GM12878 (cell line): ENCODE measurements at regions not wholly inside any gene's neighbourhood (a gene's known extent, or its start where the extent isn't known, plus 50 kb on each side); places are given as distances from the start of the nearest gene placed in this dataset.

Experiments used
- ATAC-seq: fragments of 200-7000 bp; cut with Tn5 transposase; 3 replicates; pipeline ENCODE4 v1.9.1; 2020; ENCODE audit warnings: mild to moderate bottlenecking, moderate library complexity
- BruUV-seq: library from RNA; stranded (reverse); fragments of 400-500 nt; replicated peaks from 2 replicates; lab custom pipeline; 2021; lab: Mats Ljungman, UMichigan
- CTCF ChIA-PET: fragments of 300-600 bp; sonication (Branson Sonifier 250); formaldehyde crosslinking; extraction: SDS; loops from one replicate; lab custom pipeline; 2021; ENCODE audit warnings: inconsistent platforms; lab: Yijun Ruan, JAX
- POLR2A ChIA-PET: fragments of 350-600 bp; formaldehyde crosslinking; extraction: SDS; loops from one replicate; lab custom pipeline; 2021; ENCODE audit warnings: inconsistent platforms; lab: Charles Lee
- RAD21 ChIA-PET: fragments of 300-600 bp; sonication (Branson Sonifier 250); formaldehyde crosslinking; loops from one replicate; lab custom pipeline; 2023; ENCODE audit warnings: antibody characterized with exemption; ENCODE audit not compliant: unreplicated experiment; lab: Charles Lee
- SMC1A ChIA-PET: fragments of 300-600 bp; sonication (Branson Sonifier 250); formaldehyde crosslinking; loops from one replicate; lab custom pipeline; 2023; ENCODE audit not compliant: unreplicated experiment, uncharacterized antibody; lab: Charles Lee
- DNase-seq: peaks from one replicate; pipeline ENCODE4 v3.0.0-alpha.2; 2011; ENCODE audit warnings: low read depth, low spot score
- FAIRE-seq: peaks from 3 replicates; lab custom pipeline; 2011; peaks lifted over from hg19 to GRCh38; lab: Jason Lieb, UNC
- H2AFZ ChIP-seq: 2 replicates; pipeline ENCODE4 v1.6.0; 2011; ENCODE audit warnings: low read depth, low read length, control low read depth; ENCODE audit not compliant: control insufficient read depth
- H3K27ac ChIP-seq: 2 replicates; pipeline ENCODE4 v1.5.1; 2011; ENCODE audit warnings: control low read depth; ENCODE audit not compliant: control insufficient read depth, insufficient read depth
- H3K27me3 ChIP-seq, 2 experiments: replicated peaks in 1 of 2; 2 replicates each; pipeline versions ENCODE4 v1.6.0 to v1.6.1; 2011; ENCODE audit warnings: low read length in 1 of 2; ENCODE audit not compliant: control insufficient read depth in 2 of 2, insufficient read depth in 2 of 2
- H3K36me3 ChIP-seq, 2 experiments: 2 replicates each; pipeline ENCODE4 v1.5.1; 2011; ENCODE audit warnings: low read length in 1 of 2; ENCODE audit not compliant: control insufficient read depth in 2 of 2, insufficient read depth in 2 of 2
- H3K4me1 ChIP-seq: 2 replicates; pipeline ENCODE4 v1.6.1; 2011; ENCODE audit warnings: mild to moderate bottlenecking, low read length, moderate library complexity, mixed read lengths; ENCODE audit not compliant: control insufficient read depth, insufficient read depth
- H3K4me2 ChIP-seq: 2 replicates; pipeline ENCODE4 v1.6.0; 2011; ENCODE audit warnings: control low read depth; ENCODE audit not compliant: control insufficient read depth, insufficient read depth
- H3K4me3 ChIP-seq: fragments of 200-600 bp; sonication (generic); 2 replicates; pipeline ENCODE4 v1.5.1; 2016
- H3K79me2 ChIP-seq: 2 replicates; pipeline ENCODE4 v1.6.0; 2011; ENCODE audit warnings: low read length; ENCODE audit not compliant: control insufficient read depth, insufficient read depth
- H3K9ac ChIP-seq: 2 replicates; pipeline ENCODE4 v1.8.0; 2011; ENCODE audit warnings: low read length, control low read depth, mixed read lengths; ENCODE audit not compliant: control insufficient read depth, insufficient read depth
- H3K9me3 ChIP-seq: replicated peaks from 3 replicates; pipeline ENCODE4 v1.5.1; 2011; ENCODE audit warnings: mild to moderate bottlenecking, low read length; ENCODE audit not compliant: control insufficient read depth, insufficient read depth
- H4K20me1 ChIP-seq: 2 replicates; pipeline ENCODE4 v1.6.0; 2011; ENCODE audit not compliant: control insufficient read depth, insufficient read depth
- ATF2 ChIP-seq: IDR thresholded peaks from 2 replicates; pipeline ENCODE4 v1.6.1; 2012; ENCODE audit warnings: low read length, inconsistent platforms
- CEBPB ChIP-seq, 2 experiments: fragments of 150-350 bp in 1 of 2; IDR thresholded peaks; 2 replicates each; pipeline ENCODE4 v1.6.1; 2012 to 2014; ENCODE audit warnings: low read depth in 2 of 2, low read length in 2 of 2, borderline replicate concordance in 1 of 2, inconsistent platforms in 1 of 2
- CHD1 ChIP-seq: IDR thresholded peaks from 2 replicates; pipeline ENCODE4 v1.6.1; 2012; ENCODE audit warnings: low read depth, low read length, improper control_type of control experiment
- CHD2 ChIP-seq: IDR thresholded peaks from 2 replicates; pipeline ENCODE4 v1.6.1; 2011; ENCODE audit warnings: low read depth, low read length, improper control_type of control experiment, borderline replicate concordance
- CREB1 ChIP-seq: IDR thresholded peaks from 2 replicates; pipeline ENCODE4 v1.6.1; 2012; ENCODE audit warnings: low read depth, mild to moderate bottlenecking, inconsistent platforms
- E2F8 ChIP-seq: fragments of 450-650 bp; IDR thresholded peaks from 2 replicates; pipeline ENCODE4 v1.6.1; 2018; ENCODE audit warnings: mild to moderate bottlenecking, low read depth, moderate library complexity; ENCODE audit not compliant: partially characterized antibody
- FOS ChIP-seq: IDR thresholded peaks from 3 replicates; pipeline ENCODE4 v1.6.1; 2011; ENCODE audit warnings: borderline replicate concordance; ENCODE audit not compliant: insufficient read length; ENCODE audit errors: extremely low read depth
- HDAC6 ChIP-seq: fragments of 200-600 bp; sonication (generic); IDR thresholded peaks from one replicate; pipeline ENCODE4 v1.8.0; 2017; ENCODE audit warnings: antibody characterized with exemption; ENCODE audit not compliant: unreplicated experiment
- HDGF ChIP-seq: fragments of 450-650 bp; IDR thresholded peaks from 2 replicates; pipeline ENCODE4 v1.6.1; 2016; ENCODE audit warnings: antibody characterized with exemption
- NBN ChIP-seq: fragments of 450-650 bp; IDR thresholded peaks from 2 replicates; pipeline ENCODE4 v1.6.1; 2016
- NFIC ChIP-seq: IDR thresholded peaks from 2 replicates; pipeline ENCODE4 v1.6.1; 2012; ENCODE audit warnings: low read depth, mild to moderate bottlenecking, inconsistent platforms, low read length, moderate library complexity
- RCOR1 ChIP-seq: conservative IDR thresholded peaks from 2 replicates; pipeline ENCODE4 v1.6.1; 2012; ENCODE audit warnings: low read depth, low read length, improper control_type of control experiment
- SREBF2 ChIP-seq: IDR thresholded peaks from 2 replicates; pipeline ENCODE4 v1.6.1; 2012; ENCODE audit warnings: mild to moderate bottlenecking, low read length
- YBX1 ChIP-seq: fragments of 450-650 bp; IDR thresholded peaks from 2 replicates; pipeline ENCODE4 v1.6.1; 2016; ENCODE audit warnings: antibody characterized with exemption
- ZNF274 ChIP-seq: IDR thresholded peaks from one replicate; pipeline ENCODE4 v1.8.0; 2011; ENCODE audit not compliant: insufficient read length, insufficient read depth
- WGBS: methylation state at CpG from one replicate; pipeline ENCODE4 v1.1.6; 2016; ENCODE audit warnings: low lambda C conversion rate; ENCODE audit not compliant: insufficient replicate concordance, insufficient coverage; ENCODE audit errors: missing lambda C conversion rate; 5-methylcytosine and 5-hydroxymethylcytosine counted together
- in situ Hi-C: fragments of 300-500 bp; cut with MboI; formaldehyde crosslinking; loops from 9 replicates; pipeline ENCODE4 v1.14.3; 2018; ENCODE audit warnings: mixed read lengths
- intact Hi-C: fragments of 100-400 bp; cut with micrococcal nuclease; formaldehyde crosslinking; loops from one replicate; pipeline ENCODE4 v1.14.2; 2022; ENCODE audit not compliant: unreplicated experiment

GRCh38 chr4:161314371-161314770, 849.4 kb downstream of the FSTL5 start:
- Histone ChIP-seq H3K9me3 (no peaks in the 10 kb centered on the region), H3K4me1 (no peaks in the 10 kb centered on the region), H3K36me3 (no peaks in the 10 kb centered on the region), H2AFZ (no peak overlapping the region), H3K27me3 (no peaks in the 10 kb centered on the region), H3K79me2 (no peaks in the 10 kb centered on the region), H3K4me2 (no peak overlapping the region), H4K20me1 (no peaks in the 10 kb centered on the region), H3K9ac (no peak overlapping the region), H3K27ac (no peak overlapping the region), H3K4me3 (no peak overlapping the region)
- DNase-seq: no peak
- CTCF ChIA-PET: no interaction called here
- 0% methylated on average over 3 of the region's 3 CpGs for WGBS
- no TSS peak for BruUV-seq
- SMC1A ChIA-PET: interaction anchor here (0.9 to 1.2 kb wide), 3 partner anchors 13 to 638 kb away, joined by 3 read pairs; no protein-coding TSS in a partner anchor
- FAIRE-seq: no peak
- intact Hi-C loops: no loop called here
- TF ChIP-seq YBX1 (no peak), FOS (no peak), CEBPB (IDR thresholded peaks at IDR 0.05; ENCODE audit: borderline replicate concordance in 1 of 2, low read depth in 2 of 2, low read length in 2 of 2) (no peak), ZNF274 (no peak), ATF2 (no peak), CREB1 (no peak), NFIC (no peak), SREBF2 (no peak), RCOR1 (no peak), NBN (no peak), CHD1 (no peak), HDAC6 (no peak), HDGF (no peak), CHD2 (no peak), E2F8 (no peak)
- RAD21 ChIA-PET: no interaction called here
- ATAC-seq: no peak
- POLR2A ChIA-PET: no interaction called here
- in situ Hi-C loops: no loop called here
